Common myeloid progenitor, CD34-positive (primary cell): ENCODE measurements at regions not wholly inside any gene's neighbourhood (a gene's known extent, or its start where the extent isn't known, plus 50 kb on each side); places are given as distances from the start of the nearest gene placed in this dataset.
"Not testable (repeated sequence)": the region's sequence is repeated elsewhere in the genome, so short reads cannot be mapped to it uniquely, and the experiment has no call there.

ENCODE experiments used
- CTCF ChIA-PET: fragments of 350-600 bp; sonication (Branson Sonifier 250); formaldehyde crosslinking; loops from one replicate; lab custom pipeline; 2021; ENCODE audit warnings: antibody characterized with exemption; lab: Charles Lee
- POLR2A ChIA-PET: fragments of 350-600 bp; sonication (Branson Sonifier 250); formaldehyde crosslinking; loops from one replicate; lab custom pipeline; 2021; ENCODE audit warnings: antibody characterized with exemption; lab: Charles Lee
- DNase-seq, 3 donors: peaks; one replicate each; pipeline versions ENCODE4 v3.0.0 to v3.0.0-alpha.2; 2013
- H3K27ac ChIP-seq, 2 experiments: 1 replicate in 1 of 2; 2 replicates in 1 of 2; pipeline ENCODE4 v1.7.0; 2013; ENCODE audit warnings: inconsistent platforms in 2 of 2, low read length in 2 of 2, mild to moderate bottlenecking in 2 of 2, low read depth in 1 of 2, moderate library complexity in 1 of 2; ENCODE audit not compliant: severe bottlenecking in 2 of 2, insufficient read depth in 1 of 2, poor library complexity in 1 of 2
- H3K27me3 ChIP-seq, 5 experiments: replicated peaks in 2 of 5; 1 replicate in 3 of 5; 2 replicates in 2 of 5; pipeline versions ENCODE4 v1.6.1 to v1.7.0; 2013; ENCODE audit warnings: low read length in 4 of 5, mild to moderate bottlenecking in 2 of 5, moderate library complexity in 2 of 5, inconsistent platforms in 1 of 5; ENCODE audit not compliant: insufficient read depth in 5 of 5, control insufficient read depth in 4 of 5
- H3K36me3 ChIP-seq, 4 experiments: 1 replicate in 2 of 4; 2 replicates in 2 of 4; pipeline versions ENCODE4 v1.6.1 to v1.7.0; 2013; ENCODE audit warnings: low read length in 3 of 4, control low read depth in 1 of 4, mild to moderate bottlenecking in 1 of 4; ENCODE audit not compliant: control insufficient read depth in 4 of 4, insufficient read depth in 4 of 4
- H3K4me1 ChIP-seq, 4 experiments: 1 replicate in 3 of 4; 2 replicates in 1 of 4; pipeline versions ENCODE4 v1.6.1 to v1.7.1; 2013; ENCODE audit warnings: low read length in 3 of 4, mild to moderate bottlenecking in 3 of 4, control low read depth in 1 of 4, inconsistent platforms in 1 of 4, moderate library complexity in 1 of 4; ENCODE audit not compliant: control insufficient read depth in 4 of 4, insufficient read depth in 4 of 4; ENCODE audit errors: control extremely low read depth in 1 of 4
- H3K4me3 ChIP-seq, 7 experiments: 1 replicate in 4 of 7; 2 replicates in 3 of 7; pipeline versions ENCODE4 v1.5.1 to v1.7.0; 2013; ENCODE audit warnings: mild to moderate bottlenecking in 7 of 7, low read length in 6 of 7, moderate library complexity in 6 of 7, inconsistent platforms in 2 of 7, low read depth in 2 of 7, control low read depth in 1 of 7; ENCODE audit not compliant: insufficient read depth in 4 of 7, control insufficient read depth in 1 of 7; ENCODE audit errors: extremely low read depth in 1 of 7
- H3K9me3 ChIP-seq, 5 experiments: 1 replicate in 4 of 5; 2 replicates in 1 of 5; pipeline versions ENCODE4 v1.6.1 to v1.7.1; 2013; ENCODE audit warnings: low read length in 4 of 5, mild to moderate bottlenecking in 2 of 5, inconsistent platforms in 1 of 5, low read depth in 1 of 5, moderate library complexity in 1 of 5; ENCODE audit not compliant: control insufficient read depth in 4 of 5, insufficient read depth in 2 of 5; ENCODE audit errors: control extremely low read depth in 1 of 5
- WGBS: methylation state at CpG from one replicate; pipeline ENCODE4 v1.1.5; 2013; ENCODE audit not compliant: insufficient coverage; 5-methylcytosine and 5-hydroxymethylcytosine counted together

DNA sequence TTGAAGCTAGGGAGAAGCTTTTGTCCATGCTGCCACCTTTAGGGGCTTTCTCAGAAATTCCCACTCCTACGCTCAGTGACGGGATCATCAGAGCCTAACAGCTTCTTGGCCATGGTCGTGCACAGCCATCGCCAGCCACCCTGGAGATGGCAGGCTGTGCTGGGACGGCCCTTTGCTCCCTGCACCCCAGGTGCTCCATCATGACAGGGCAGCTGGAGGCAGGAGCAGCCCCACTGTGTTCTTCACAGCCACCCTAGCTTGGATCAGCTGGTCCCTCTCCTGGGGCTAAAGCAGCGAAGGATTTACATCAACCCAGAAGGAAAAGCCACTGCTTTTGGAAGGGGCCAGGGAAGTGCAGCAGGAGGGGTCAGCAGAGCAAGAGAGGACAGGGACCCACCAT lies 235.9 kb downstream of the LY86 start:
- no peak overlapping the region for H3K27ac ChIP-seq
- no peaks in the 10 kb centered on the region for H3K36me3 ChIP-seq
- H3K27me3 ChIP-seq: no peaks in the 10 kb centered on the region
- no peak overlapping the region for H3K4me3 ChIP-seq
- CTCF ChIA-PET: interaction anchor here (0.8 to 2.0 kb wide), 6 partner anchors 8 to 60 kb away, joined by 3 to 5 read pairs (median 3); no protein-coding TSS in a partner anchor
- no peaks in the 10 kb centered on the region for H3K9me3 ChIP-seq
- WGBS: 100% methylated on average over 6 of the region's 6 CpGs
- DNase-seq: no peak
- H3K4me1 ChIP-seq: peaks cover 2 to 62% (median 33%) of the 10 kb centered on the region in 4 experiments
- POLR2A ChIA-PET: no interaction called here

DNA sequence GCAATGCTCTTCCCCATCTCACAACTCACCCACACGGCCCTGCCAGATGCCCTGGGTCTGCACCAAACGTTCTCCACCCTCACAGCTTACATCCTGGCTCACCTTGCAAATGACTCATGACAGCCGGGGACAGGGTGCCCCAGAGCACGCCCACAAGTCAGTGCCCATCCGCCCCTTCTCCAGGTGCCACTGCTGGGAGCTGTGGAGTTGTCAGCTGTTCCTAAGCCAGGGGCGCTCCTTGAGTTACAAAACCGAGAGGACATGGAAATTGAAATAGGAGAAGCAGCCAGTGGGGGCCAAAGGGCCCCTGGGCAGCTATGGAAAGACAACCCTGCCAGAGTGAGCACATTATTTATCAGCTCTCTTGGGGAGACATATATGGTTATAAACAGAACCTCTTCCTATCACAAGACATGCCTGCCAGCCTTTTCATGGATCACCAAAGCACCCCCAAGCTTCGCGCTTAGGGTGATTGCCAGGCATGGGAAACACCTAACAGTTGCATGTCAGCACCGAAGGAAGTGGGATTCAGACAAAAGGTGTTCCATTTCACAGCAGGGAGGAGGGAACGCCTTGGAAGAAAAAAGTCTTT lies 236.8 kb downstream of the LY86 start:
- H3K27me3 ChIP-seq: no peaks in the 10 kb centered on the region
- H3K4me3 ChIP-seq: no peak overlapping the region
- no peaks in the 10 kb centered on the region for H3K36me3 ChIP-seq
- CTCF ChIA-PET: interaction anchor here (1.1 to 2.0 kb wide), 5 partner anchors 9 to 74 kb away, joined by 3 to 5 read pairs (median 3); no protein-coding TSS in a partner anchor
- no peak overlapping the region for H3K27ac ChIP-seq
- POLR2A ChIA-PET: no interaction called here
- H3K9me3 ChIP-seq: no peaks in the 10 kb centered on the region
- 93% methylated on average over 9 of the region's 11 CpGs for WGBS
- DNase-seq: no peak
- H3K4me1 ChIP-seq: peaks cover 2 to 62% (median 33%) of the 10 kb centered on the region in 4 experiments

DNA sequence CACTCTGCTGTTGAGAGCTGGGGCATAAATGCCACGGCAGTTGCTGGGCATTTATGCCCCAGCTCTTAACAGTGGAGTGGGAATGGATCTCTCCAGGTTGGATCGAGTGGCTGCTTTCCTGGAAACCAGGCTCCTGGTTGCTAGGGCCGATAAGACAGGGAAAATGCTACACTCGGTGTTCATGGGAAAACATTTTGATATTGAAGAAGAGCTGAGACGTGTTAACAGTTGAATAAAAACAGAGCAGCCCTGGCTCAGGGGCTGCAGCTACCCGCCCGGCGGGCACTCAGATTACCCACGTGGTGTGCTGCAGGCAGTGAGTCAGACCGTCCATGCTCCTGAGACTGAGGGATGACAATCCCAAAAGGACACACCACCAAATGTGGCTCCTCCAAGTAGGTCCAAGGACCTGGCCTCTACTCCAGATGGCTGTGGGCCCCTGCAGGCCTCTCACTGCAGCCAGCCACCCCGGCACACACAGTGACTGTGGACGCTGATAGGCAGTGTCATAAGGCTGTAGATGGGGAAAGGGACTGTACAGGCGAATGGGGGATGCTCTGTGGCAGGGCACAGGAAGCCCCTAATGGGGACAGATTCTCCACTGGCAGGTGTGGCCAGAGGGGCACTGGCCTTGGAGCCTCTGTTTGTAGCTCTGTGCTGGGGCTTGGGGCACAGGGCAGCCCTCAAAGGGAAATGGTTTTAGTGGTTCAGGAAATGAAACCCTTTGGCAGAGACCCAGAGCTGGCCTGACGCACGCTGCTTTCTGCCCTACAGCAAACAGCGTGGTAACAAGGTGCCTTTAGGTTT lies 237.8 kb downstream of the LY86 start:
- H3K4me1 ChIP-seq: peaks cover 2 to 62% (median 33%) of the 10 kb centered on the region in 4 experiments
- CTCF ChIA-PET: interaction anchor here (0.7 to 1.5 kb wide), 4 partner anchors 10 to 31 kb away, joined by 3 read pairs; no protein-coding TSS in a partner anchor
- peak; percentile 76 to 88 (median 85) for DNase-seq
- no peaks in the 10 kb centered on the region for H3K27me3 ChIP-seq
- peak overlapping the region in 3 of 7 experiments; percentile 26 to 34 (median 31) for H3K4me3 ChIP-seq
- no peaks in the 10 kb centered on the region for H3K36me3 ChIP-seq
- no peaks in the 10 kb centered on the region for H3K9me3 ChIP-seq
- no peak overlapping the region for H3K27ac ChIP-seq
- 57% methylated on average over 13 of the region's 16 CpGs for WGBS
- POLR2A ChIA-PET: interaction anchor here (0.9 to 1.0 kb wide), 2 partner anchors 14 to 226 kb away, joined by 3 read pairs; no protein-coding TSS in a partner anchor

DNA sequence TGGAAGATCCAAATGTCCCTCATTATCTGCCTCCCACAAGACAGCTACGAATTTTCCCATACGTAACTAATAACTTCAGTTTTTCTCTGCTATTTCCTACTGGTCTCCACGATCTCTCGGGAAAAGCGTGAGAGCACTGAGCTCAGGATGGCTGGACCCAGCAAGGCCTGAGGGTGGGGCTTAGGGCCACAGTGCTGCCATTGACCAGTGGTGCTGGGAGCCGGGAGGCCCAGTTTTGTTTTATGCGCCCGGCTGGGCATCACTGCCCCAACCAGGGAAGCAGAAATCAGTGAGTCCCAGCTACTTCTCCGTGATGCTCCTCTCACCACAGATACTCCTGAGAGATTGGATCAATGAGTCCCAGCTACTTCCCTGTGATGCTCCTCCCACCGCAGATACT lies 238.4 kb downstream of the LY86 start:
- Histone ChIP-seq H3K4me1 (peaks cover 2 to 62% (median 33%) of the 10 kb centered on the region in 4 experiments), H3K4me3 (peak overlapping the region in 2 of 7 experiments; percentile 31 to 34), H3K27ac (no peak overlapping the region), H3K36me3 (no peaks in the 10 kb centered on the region), H3K27me3 (no peaks in the 10 kb centered on the region), H3K9me3 (no peaks in the 10 kb centered on the region)
- WGBS: 79% methylated on average over 8 of the region's 10 CpGs
- DNase-seq: no peak
- POLR2A ChIA-PET: interaction anchor here (0.9 kb wide), 1 partner anchor 225 kb away, joined by 3 read pairs; no protein-coding TSS in a partner anchor
- CTCF ChIA-PET: interaction anchor here (0.7 to 1.1 kb wide), 2 partner anchors 26 to 31 kb away, joined by 3 read pairs; no protein-coding TSS in a partner anchor

DNA sequence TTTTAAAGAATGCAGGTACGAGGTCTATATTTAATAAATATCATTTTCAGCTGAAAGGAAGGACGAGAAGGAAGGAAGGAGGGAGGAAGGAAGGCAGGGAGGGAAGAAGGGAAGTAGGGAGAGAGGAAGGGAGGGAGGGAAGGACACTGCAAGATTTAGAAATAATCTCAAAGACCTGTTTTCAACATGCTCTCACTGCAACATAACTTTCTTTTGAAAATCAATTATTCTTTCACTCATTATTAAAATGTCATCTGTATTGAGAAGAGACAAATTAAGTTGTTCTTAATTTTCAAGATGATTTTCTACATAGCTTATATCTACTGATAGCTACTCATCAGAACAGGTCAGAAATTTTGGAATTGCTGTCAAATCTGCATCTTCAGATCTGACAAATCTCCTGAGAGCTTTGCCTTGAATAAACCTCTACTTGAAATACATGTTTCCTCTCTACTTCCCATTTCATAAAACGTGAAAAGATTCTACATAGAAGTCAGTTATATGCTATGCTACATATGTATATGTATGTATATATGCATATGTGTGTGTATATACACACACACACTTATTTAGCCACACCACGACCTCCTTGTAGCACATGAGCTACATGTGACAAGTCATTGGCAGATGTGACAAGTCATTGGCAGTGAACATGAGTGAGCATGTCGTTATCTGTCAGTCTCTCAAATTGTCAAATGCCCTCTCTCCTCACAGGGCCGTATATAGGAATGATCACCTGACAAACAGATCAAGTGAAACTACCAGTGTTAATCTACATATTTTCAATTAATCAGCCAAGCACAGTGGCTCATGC lies 241.6 kb downstream of the LY86 start:
- DNase-seq: no peak
- POLR2A ChIA-PET: interaction anchor here (0.7 kb wide), 1 partner anchor 277 kb away, joined by 3 read pairs; no protein-coding TSS in a partner anchor

DNA sequence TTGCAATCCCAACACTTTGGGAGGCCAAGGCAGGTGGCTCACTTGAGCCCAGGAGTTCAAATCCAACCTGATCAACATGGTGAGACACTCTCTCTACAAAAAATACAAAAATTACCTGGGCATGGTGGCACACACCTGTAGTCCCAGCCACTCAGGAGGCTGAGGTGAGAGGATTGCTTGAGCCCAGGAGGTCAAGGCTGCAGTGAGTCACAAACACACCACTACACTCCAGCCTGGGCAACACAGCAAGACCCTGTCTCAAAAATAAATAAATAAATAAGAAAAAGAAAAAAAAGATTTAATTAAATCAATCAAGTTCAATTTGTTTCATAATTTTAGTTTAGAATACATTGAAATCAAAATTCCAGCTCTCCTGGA lies 242.2 kb downstream of the LY86 start:
- H3K27ac ChIP-seq, H3K4me3 ChIP-seq, H3K36me3 ChIP-seq, POLR2A ChIA-PET, H3K27me3 ChIP-seq, H3K9me3 ChIP-seq, CTCF ChIA-PET, DNase-seq: not testable (repeated sequence)
- H3K4me1 ChIP-seq: peaks cover 2 to 26% (median 17%) of the 10 kb centered on the region in 4 experiments

More for the DNA sequence above, 241.6 kb downstream of the LY86 start:
- 100% methylated on average over 2 of the region's 6 CpGs for WGBS
- Histone ChIP-seq H3K4me3 (no peak overlapping the region), H3K27me3 (no peaks in the 10 kb centered on the region), H3K36me3 (no peaks in the 10 kb centered on the region), H3K9me3 (no peaks in the 10 kb centered on the region), H3K4me1 (peaks cover 2 to 32% (median 19%) of the 10 kb centered on the region in 4 experiments), H3K27ac (no peak overlapping the region)
- CTCF ChIA-PET: interaction anchor here (1.2 kb wide), 1 partner anchor 29 kb away, joined by 3 read pairs; no protein-coding TSS in a partner anchor
